ENCODE measurements at regions not wholly inside any gene's neighbourhood (a gene's known extent, or its start where the extent isn't known, plus 50 kb on each side); places are given as distances from the start of the nearest gene placed in this dataset.

- DNase-seq = no peak
Observed at GRCh38 chr5:164651546-164652275, 1146.3 kb downstream of the MAT2B start.

GRCh38 chr5:164652276-164652660 lies 1146.8 kb downstream of the MAT2B start:
- no peak for DNase-seq

GRCh38 chr5:164663198-164663989 lies 1158.0 kb downstream of the MAT2B start:
- no peak for DNase-seq

- no peak for DNase-seq
Observed at GRCh38 chr5:164671640-164672039, 1166.2 kb downstream of the MAT2B start.

- no peak for DNase-seq
Observed at GRCh38 chr5:164672205-164672604, 1166.8 kb downstream of the MAT2B start.

GRCh38 chr5:164672931-164673694 lies 1167.7 kb downstream of the MAT2B start:
- DNase-seq = no peak

- DNase-seq = no peak
Observed at GRCh38 chr5:164679461-164679860, 1174.0 kb downstream of the MAT2B start.

GRCh38 chr5:164680216-164680615 lies 1174.8 kb downstream of the MAT2B start:
- DNase-seq = no peak

GRCh38 chr5:164680812-164681520 lies 1175.5 kb downstream of the MAT2B start:
- DNase-seq = no peak

- no peak for DNase-seq
Observed at GRCh38 chr5:164687391-164687790, 1182.0 kb downstream of the MAT2B start.

GRCh38 chr5:164688437-164688836 lies 1183.0 kb downstream of the MAT2B start:
- no peak for DNase-seq

GRCh38 chr5:164708831-164709230 lies 1203.4 kb downstream of the MAT2B start:
- DNase-seq = no peak

GRCh38 chr5:164713682-164714081 lies 1208.3 kb downstream of the MAT2B start:
- no peak for DNase-seq

- no peak for DNase-seq
Observed at GRCh38 chr5:164721116-164721515, 1215.7 kb downstream of the MAT2B start.

GRCh38 chr5:164721656-164722055 lies 1216.2 kb downstream of the MAT2B start:
- no peak for DNase-seq

- no peak for DNase-seq
Observed at GRCh38 chr5:164722702-164723101, 1217.3 kb downstream of the MAT2B start.

GRCh38 chr5:164727012-164727411 lies 1221.6 kb downstream of the MAT2B start:
- DNase-seq = no peak

- DNase-seq = no peak
Observed at GRCh38 chr5:164728733-164729132, 1223.3 kb downstream of the MAT2B start.

GRCh38 chr5:164735334-164735733 lies 1229.9 kb downstream of the MAT2B start:
- no peak for DNase-seq

GRCh38 chr5:164741376-164741775 lies 1236.0 kb downstream of the MAT2B start:
- DNase-seq = no peak

GRCh38 chr5:164742025-164742424 lies 1236.6 kb downstream of the MAT2B start:
- DNase-seq = no peak

- DNase-seq = no peak
Observed at GRCh38 chr5:164746723-164747122, 1241.3 kb downstream of the MAT2B start.

GRCh38 chr5:164747371-164747770 lies 1242.0 kb downstream of the MAT2B start:
- no peak for DNase-seq
